PC-3 (cell line): ENCODE measurements at regions not wholly inside any gene's neighbourhood (a gene's known extent, or its start where the extent isn't known, plus 50 kb on each side); places are given as distances from the start of the nearest gene placed in this dataset.

ENCODE experiments used
- CTCF ChIP-seq: fragments of 300-600 bp; sonication (generic); conservative IDR thresholded peaks from 2 replicates; pipeline ENCODE4 v1.5.1; 2017; ENCODE audit warnings: antibody characterized with exemption, low read depth, mild to moderate bottlenecking, low read length
- EZH2 ChIP-seq: fragments of 300-600 bp; sonication (generic); IDR thresholded peaks from one replicate; pipeline ENCODE4 v1.6.1; 2017; ENCODE audit warnings: antibody characterized with exemption, mild to moderate bottlenecking, low read length; ENCODE audit not compliant: unreplicated experiment
- EZH2phosphoT487 ChIP-seq: fragments of 300-600 bp; sonication (generic); IDR thresholded peaks from 2 replicates; pipeline ENCODE4 v1.6.1; 2018; ENCODE audit warnings: mild to moderate bottlenecking, antibody characterized with exemption, low read length, borderline replicate concordance

- TF ChIP-seq EZH2phosphoT487, result no peak
- no peak for TF ChIP-seq CTCF
- TF ChIP-seq EZH2, result no peak
Observed at GRCh38 chr5:92694067-92694466, 887.0 kb downstream of the NR2F1-AS1 start.
